ENCODE measurements at regions not wholly inside any gene's neighbourhood (a gene's known extent, or its start where the extent isn't known, plus 50 kb on each side); places are given as distances from the start of the nearest gene placed in this dataset.
"Not testable (repeated sequence)": the region's sequence is repeated elsewhere in the genome, so short reads cannot be mapped to it uniquely, and the experiment has no call there.

DNA sequence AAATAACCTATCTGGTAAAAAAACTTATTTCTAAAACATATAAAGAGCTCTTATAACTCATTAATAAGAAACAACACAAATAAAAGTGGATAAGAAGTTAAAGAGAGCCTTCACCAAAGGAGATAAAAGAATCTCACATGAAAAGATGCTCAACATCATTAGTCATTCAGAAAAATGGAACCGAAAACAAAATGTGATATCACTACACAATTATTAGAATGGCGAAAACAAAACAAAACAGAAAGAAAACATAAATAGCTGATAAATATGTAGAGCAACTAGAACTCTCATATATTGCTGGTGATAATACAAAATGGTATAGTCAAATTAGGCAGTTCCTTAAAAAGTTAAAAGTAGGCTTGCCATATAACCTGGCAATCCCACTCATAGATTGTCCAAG is 1109.3 kb downstream of the PLA2G4A start:
- H3K4me3 Mint-ChIP-seq (ENCODE audit: low read depth): no peak overlapping the region
- H3K36me3 Mint-ChIP-seq (ENCODE audit: insufficient read depth): no peaks in the 10 kb centered on the region
- no peak for TF ChIP-seq CTCF (IDR thresholded peaks at IDR 0.05; ENCODE audit: unreplicated experiment)
- H3K4me1 Mint-ChIP-seq (ENCODE audit: low read depth): peaks cover 2% of the 10 kb centered on the region
- H3K9me3 Mint-ChIP-seq (ENCODE audit: low read depth): peaks cover 3% of the 10 kb centered on the region
- H3K27me3 Mint-ChIP-seq: no peaks in the 10 kb centered on the region
- no peak overlapping the region for H3K27ac Mint-ChIP-seq
- no peak for DNase-seq (ENCODE audit: low spot score, unreplicated experiment)

- no peak overlapping the region for H3K4me3 Mint-ChIP-seq (ENCODE audit: low read depth)
- DNase-seq (ENCODE audit: low spot score, unreplicated experiment): no peak
- no peak overlapping the region for H3K27ac Mint-ChIP-seq
- H3K4me1 Mint-ChIP-seq (ENCODE audit: low read depth): no peaks in the 10 kb centered on the region
- no peaks in the 10 kb centered on the region for H3K27me3 Mint-ChIP-seq
- H3K9me3 Mint-ChIP-seq (ENCODE audit: low read depth): peaks cover 11% of the 10 kb centered on the region
- H3K36me3 Mint-ChIP-seq (ENCODE audit: insufficient read depth): peaks cover 2% of the 10 kb centered on the region
- TF ChIP-seq CTCF (IDR thresholded peaks at IDR 0.05; ENCODE audit: unreplicated experiment): no peak
These were observed 1114.2 kb downstream of the PLA2G4A start for GRCh38 chr1:187942986-187943385.

DNA sequence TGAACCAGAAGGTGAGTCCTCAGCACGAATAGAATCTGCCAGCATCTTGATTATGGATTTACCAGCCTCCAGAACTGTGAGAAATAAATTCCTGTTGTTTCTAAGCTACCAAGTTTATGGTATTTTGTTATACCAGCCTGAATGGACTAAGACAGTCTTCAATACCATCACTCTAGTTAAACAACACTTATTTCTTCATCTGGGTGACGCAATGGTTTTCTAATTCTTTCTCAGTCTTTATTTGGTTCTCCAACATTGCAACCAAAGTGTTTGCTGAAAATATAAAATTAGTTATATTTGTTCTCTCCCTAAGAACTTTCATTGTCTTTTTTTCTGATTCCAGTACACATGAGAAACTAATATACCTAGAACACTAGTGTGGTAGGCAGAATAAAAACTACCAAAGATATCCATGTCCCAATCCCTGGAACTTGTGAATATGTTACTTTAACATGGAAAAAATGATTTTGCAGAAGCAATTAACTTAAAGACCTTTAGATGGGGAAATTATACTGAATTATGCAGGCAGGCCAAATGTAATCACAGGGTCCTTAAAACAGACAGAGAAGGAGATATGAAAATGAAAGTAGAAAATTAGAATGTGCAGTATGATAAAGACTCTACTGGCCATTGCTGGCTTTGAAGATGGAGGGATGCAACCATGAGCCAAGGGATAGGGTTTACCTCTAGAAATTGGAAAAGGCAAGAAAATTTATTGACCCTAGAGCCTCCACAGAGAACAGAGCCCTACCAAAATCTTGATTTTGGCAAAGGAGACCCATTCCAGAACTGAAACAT is 1115.1 kb downstream of the PLA2G4A start:
- Mint-ChIP-seq H3K27ac (no peak overlapping the region), H3K4me1 (ENCODE audit: low read depth) (no peaks in the 10 kb centered on the region), H3K27me3 (no peaks in the 10 kb centered on the region), H3K4me3 (ENCODE audit: low read depth) (no peak overlapping the region), H3K36me3 (ENCODE audit: insufficient read depth) (peaks cover 2% of the 10 kb centered on the region), H3K9me3 (ENCODE audit: low read depth) (peaks cover 11% of the 10 kb centered on the region)
- no peak for DNase-seq (ENCODE audit: low spot score, unreplicated experiment)
- TF ChIP-seq CTCF (IDR thresholded peaks at IDR 0.05; ENCODE audit: unreplicated experiment): no peak

GRCh38 chr1:187946661-187947060 is 1117.9 kb downstream of the PLA2G4A start:
- not testable (repeated sequence) for H3K27ac Mint-ChIP-seq; H3K27me3 Mint-ChIP-seq; H3K4me3 Mint-ChIP-seq (ENCODE audit: low read depth); DNase-seq (ENCODE audit: low spot score, unreplicated experiment); H3K4me1 Mint-ChIP-seq (ENCODE audit: low read depth); H3K36me3 Mint-ChIP-seq (ENCODE audit: insufficient read depth)
- peaks cover 20% of the 10 kb centered on the region for H3K9me3 Mint-ChIP-seq (ENCODE audit: low read depth)

DNA sequence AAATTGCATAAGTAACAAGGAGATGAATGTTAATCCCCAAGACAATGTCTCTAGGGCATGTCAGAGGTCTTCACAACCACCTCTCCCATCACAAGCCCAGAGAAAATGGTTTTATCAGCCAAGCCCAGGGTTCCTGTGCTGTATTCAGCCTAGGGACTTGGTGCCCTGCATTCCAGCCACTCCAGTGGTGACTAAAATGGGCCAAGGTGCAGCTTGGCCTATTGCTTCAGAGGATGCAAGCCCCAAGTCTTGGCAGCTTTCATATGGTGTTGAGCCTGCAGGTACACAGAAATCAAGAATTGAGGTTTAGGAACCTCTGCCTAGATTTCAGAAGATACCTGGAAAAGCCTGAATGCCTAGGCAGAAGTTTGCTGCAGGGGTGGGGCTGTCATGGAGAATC is 1118.6 kb downstream of the PLA2G4A start:
- DNase-seq (ENCODE audit: low spot score, unreplicated experiment): no peak
- H3K4me1 Mint-ChIP-seq (ENCODE audit: low read depth): no peaks in the 10 kb centered on the region
- TF ChIP-seq CTCF (IDR thresholded peaks at IDR 0.05; ENCODE audit: unreplicated experiment): no peak
- H3K27ac Mint-ChIP-seq: no peak overlapping the region
- H3K36me3 Mint-ChIP-seq (ENCODE audit: insufficient read depth): peaks cover 2% of the 10 kb centered on the region
- H3K9me3 Mint-ChIP-seq (ENCODE audit: low read depth): peaks cover 25% of the 10 kb centered on the region
- H3K4me3 Mint-ChIP-seq (ENCODE audit: low read depth): no peak overlapping the region
- H3K27me3 Mint-ChIP-seq: no peaks in the 10 kb centered on the region

DNA sequence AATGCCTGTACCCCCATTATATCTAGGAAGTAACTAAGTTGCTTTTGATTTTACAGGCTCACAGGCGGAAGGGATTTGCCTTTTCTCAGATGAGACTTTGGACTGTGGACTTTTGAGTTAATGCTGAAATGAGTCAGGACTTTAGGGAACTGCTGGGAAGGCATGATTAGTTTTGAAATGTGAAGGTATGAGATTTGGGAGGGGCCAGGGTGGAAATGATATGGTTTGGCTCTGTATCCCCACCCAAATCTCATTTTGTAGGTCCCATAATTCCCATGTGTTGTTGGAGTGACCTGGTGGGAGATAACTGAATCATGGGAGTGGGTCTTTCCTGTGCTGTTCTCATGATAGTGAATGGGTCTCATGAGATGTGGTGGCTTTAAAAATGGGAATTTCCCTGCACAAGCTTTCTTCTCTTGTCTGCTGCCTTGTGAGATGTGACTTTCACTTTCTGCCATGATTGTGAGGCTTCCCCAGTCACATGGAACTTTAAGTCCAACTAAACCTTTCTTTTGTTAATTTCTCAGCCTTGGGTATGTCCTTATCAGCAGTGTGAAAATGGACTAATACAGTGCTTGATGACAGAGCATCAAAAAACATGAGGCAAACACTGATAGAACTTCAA is 1119.5 kb downstream of the PLA2G4A start:
- no peak overlapping the region for H3K4me3 Mint-ChIP-seq (ENCODE audit: low read depth)
- peaks cover 2% of the 10 kb centered on the region for H3K36me3 Mint-ChIP-seq (ENCODE audit: insufficient read depth)
- H3K9me3 Mint-ChIP-seq (ENCODE audit: low read depth): peaks cover 30% of the 10 kb centered on the region
- no peak for DNase-seq (ENCODE audit: low spot score, unreplicated experiment)
- H3K27ac Mint-ChIP-seq: no peak overlapping the region
- no peak for TF ChIP-seq CTCF (IDR thresholded peaks at IDR 0.05; ENCODE audit: unreplicated experiment)
- no peaks in the 10 kb centered on the region for H3K4me1 Mint-ChIP-seq (ENCODE audit: low read depth)
- no peaks in the 10 kb centered on the region for H3K27me3 Mint-ChIP-seq

Measured in progenitor cell of endocrine pancreas (in vitro differentiated cells).